ENCODE measurements at regions not wholly inside any gene's neighbourhood (a gene's known extent, or its start where the extent isn't known, plus 50 kb on each side); places are given as distances from the start of the nearest gene placed in this dataset.

DNA sequence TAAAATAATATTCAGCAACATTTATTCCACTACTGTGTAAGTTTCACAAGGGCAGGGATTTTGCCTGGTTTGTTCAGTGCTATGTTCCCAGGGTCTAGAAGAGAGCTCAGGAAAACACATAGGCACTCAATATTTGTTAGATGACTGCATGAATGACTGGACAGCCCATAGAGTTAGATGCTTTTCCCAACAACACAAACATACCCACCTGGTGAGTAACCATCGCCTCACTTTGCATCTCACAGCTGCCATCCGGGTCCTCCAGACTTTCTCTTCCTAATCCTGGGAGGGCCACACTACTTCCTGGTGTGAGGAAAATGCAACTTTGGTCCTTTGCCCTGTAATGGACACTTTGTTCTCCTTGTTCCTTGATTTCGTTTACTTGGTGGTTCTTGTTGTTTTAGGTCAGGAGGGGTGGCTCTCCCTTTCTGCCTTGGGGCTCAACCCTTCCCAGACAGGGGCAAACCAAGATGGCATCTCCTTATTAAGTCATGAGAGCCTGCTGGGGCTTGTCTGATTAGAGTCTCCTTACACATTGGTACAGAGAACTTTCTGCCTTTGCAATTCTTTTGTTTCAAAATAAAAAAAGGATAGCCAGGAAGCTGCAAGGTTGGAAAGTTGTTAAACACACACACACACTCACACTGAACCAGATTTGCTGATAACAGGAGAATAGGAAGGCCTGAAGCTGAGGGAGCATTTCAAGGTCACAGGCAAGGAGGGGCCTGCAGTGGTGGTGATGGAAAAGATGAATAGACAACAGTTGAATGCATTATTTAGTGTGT lies 190.6 kb downstream of the MID1IP1 start:
- H3K36me3 Mint-ChIP-seq (ENCODE audit: low read depth): no peaks in the 10 kb centered on the region
- H3K4me1 Mint-ChIP-seq: peaks cover 5% of the 10 kb centered on the region
- H3K27me3 Mint-ChIP-seq (ENCODE audit: low read depth): peaks cover 4% of the 10 kb centered on the region
- TF ChIP-seq, protein P1, sequence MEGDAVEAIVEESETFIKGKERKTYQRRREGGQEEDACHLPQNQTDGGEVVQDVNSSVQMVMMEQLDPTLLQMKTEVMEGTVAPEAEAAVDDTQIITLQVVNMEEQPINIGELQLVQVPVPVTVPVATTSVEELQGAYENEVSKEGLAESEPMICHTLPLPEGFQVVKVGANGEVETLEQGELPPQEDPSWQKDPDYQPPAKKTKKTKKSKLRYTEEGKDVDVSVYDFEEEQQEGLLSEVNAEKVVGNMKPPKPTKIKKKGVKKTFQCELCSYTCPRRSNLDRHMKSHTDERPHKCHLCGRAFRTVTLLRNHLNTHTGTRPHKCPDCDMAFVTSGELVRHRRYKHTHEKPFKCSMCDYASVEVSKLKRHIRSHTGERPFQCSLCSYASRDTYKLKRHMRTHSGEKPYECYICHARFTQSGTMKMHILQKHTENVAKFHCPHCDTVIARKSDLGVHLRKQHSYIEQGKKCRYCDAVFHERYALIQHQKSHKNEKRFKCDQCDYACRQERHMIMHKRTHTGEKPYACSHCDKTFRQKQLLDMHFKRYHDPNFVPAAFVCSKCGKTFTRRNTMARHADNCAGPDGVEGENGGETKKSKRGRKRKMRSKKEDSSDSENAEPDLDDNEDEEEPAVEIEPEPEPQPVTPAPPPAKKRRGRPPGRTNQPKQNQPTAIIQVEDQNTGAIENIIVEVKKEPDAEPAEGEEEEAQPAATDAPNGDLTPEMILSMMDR (IDR thresholded peaks at IDR 0.05; ENCODE audit: unreplicated experiment in 3 of 3): no peak
- peak overlapping the region; percentile 3 to 73 (median 72) for H3K27ac Mint-ChIP-seq
- H3K4me3 Mint-ChIP-seq: no peak overlapping the region
- H3K9me3 Mint-ChIP-seq: peaks cover 12% of the 10 kb centered on the region

DNA sequence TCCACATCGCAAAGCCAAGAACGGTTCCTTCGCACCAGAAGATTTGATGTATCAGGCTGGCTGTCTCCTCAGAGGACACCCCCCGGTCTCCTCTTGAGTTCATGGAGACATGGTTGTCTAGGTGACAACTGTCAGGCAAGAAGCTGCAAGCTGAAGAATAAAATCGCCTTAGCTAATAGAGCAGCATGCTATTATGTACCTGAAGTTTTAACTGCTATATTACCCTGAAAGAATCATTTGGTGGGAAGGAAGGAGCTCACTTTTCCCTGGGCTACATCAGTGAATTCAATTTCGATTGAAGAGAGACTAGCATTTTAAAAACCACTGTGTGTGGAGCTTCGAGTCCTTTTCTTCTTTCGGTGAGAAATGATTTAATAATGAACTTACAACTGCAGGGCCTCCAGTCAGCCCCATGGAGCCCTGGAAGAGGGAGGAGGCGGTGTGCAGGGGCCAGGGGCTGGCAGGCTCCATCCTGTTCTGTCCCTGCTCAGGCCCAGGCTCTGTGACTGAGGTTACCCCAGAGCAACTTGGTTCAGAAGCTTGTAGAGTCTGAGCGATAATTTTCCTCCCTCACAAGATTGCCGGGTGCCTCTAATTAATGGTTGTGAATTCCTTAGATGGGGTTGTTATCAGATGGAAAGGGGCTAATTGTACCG lies 191.3 kb downstream of the MID1IP1 start:
- peaks cover 12% of the 10 kb centered on the region for H3K9me3 Mint-ChIP-seq
- no peaks in the 10 kb centered on the region for H3K36me3 Mint-ChIP-seq (ENCODE audit: low read depth)
- TF ChIP-seq, protein P1 (IDR thresholded peaks at IDR 0.05; ENCODE audit: unreplicated experiment in 3 of 3): no peak
- H3K27me3 Mint-ChIP-seq (ENCODE audit: low read depth): peaks cover 4% of the 10 kb centered on the region
- peak overlapping the region; percentile 3 to 73 (median 72) for H3K27ac Mint-ChIP-seq
- H3K4me3 Mint-ChIP-seq: no peak overlapping the region
- peaks cover 5% of the 10 kb centered on the region for H3K4me1 Mint-ChIP-seq

DNA sequence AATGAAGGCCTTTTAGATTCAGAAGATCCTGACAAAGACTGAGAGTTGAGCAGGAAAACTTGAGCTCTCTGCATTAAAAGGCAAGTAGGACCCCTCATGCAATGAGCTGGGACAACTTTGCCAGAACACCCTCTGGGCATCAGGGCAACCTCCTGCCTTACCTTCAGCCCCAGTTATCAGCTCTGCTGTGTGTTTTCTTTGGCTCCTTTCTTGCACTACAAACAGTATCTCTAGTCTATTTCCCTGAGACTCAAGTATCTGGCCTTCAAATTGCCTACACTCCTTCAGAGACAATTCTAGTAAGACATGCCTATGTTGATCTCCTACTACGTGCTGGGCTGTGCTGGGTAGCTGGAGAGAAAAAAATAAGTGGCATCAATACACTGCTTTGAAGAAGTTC lies 192.2 kb downstream of the MID1IP1 start:
- no peak overlapping the region for H3K4me3 Mint-ChIP-seq
- H3K27ac Mint-ChIP-seq: no peak overlapping the region
- peaks cover 5% of the 10 kb centered on the region for H3K4me1 Mint-ChIP-seq
- TF ChIP-seq, protein P1 (IDR thresholded peaks at IDR 0.05; ENCODE audit: unreplicated experiment in 3 of 3): no peak
- peaks cover 12% of the 10 kb centered on the region for H3K9me3 Mint-ChIP-seq
- H3K36me3 Mint-ChIP-seq (ENCODE audit: low read depth): no peaks in the 10 kb centered on the region
- peaks cover 4% of the 10 kb centered on the region for H3K27me3 Mint-ChIP-seq (ENCODE audit: low read depth)

DNA sequence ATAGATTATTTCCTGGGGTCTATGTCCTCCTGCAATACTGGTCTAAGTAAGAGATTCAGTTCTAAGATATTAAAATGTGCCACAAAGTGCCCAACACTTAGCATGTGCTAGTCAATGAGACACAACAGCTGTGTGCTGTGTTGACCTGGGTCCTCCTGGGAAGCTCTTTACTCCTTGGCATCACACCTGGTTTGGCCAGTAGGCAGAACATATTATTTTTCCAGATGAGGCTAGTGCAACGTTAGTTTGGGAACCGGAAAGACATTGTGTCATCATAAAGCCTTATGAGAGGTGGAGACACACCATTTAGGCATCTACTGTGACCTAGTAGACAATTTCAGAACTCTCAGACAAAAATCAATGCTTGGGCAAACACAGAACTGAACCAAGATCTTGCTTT lies 197.8 kb downstream of the MID1IP1 start:
- H3K4me3 Mint-ChIP-seq: no peak overlapping the region
- H3K27me3 Mint-ChIP-seq (ENCODE audit: low read depth): no peaks in the 10 kb centered on the region
- H3K36me3 Mint-ChIP-seq (ENCODE audit: low read depth): no peaks in the 10 kb centered on the region
- H3K9me3 Mint-ChIP-seq: peaks cover 10% of the 10 kb centered on the region
- H3K4me1 Mint-ChIP-seq: peaks cover 12% of the 10 kb centered on the region
- TF ChIP-seq, protein P1 (IDR thresholded peaks at IDR 0.05; ENCODE audit: unreplicated experiment in 3 of 3): no peak
- H3K27ac Mint-ChIP-seq: peak overlapping the region in 2 of 3 experiments; percentile 42 to 54

DNA sequence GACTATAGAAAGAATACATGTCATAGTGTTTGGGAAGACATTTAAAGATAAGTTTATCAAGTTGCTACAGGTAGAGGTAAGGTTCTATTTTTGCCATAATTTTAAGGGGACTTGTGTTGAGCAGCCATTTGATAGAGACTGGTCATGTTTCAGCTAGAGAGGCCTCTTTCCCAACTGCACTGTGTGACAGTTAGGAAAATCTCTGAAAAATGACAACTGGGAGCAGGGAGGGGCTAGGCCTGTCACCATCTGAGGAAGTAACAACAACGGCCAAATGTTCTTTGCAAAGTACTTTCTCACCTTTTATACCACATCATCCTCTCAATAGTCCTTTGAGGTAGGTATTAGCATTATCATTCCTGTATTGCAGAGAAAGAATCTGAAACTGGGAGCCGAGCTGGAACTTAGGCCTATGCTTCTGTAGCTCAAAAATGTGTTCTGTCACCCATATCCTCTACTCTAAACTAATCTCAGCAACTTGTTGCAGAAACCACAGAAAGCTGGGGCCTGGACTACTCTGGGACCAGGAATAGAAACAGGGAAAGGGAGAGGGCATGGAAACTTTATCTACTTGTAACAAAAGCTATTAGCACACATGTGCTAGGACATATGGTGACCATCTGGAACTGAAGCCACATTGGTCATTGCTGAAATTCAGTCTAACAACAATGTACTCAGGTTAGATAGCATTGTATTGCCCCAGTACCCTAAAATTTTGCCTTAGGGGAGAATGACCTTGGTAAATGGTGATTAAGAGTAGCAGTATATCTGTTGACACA lies 198.9 kb downstream of the MID1IP1 start:
- no peak overlapping the region for H3K4me3 Mint-ChIP-seq
- peaks cover 17% of the 10 kb centered on the region for H3K4me1 Mint-ChIP-seq
- H3K27me3 Mint-ChIP-seq (ENCODE audit: low read depth): no peaks in the 10 kb centered on the region
- H3K27ac Mint-ChIP-seq: peak overlapping the region; percentile 42 to 54 (median 50)
- TF ChIP-seq, protein P1 (IDR thresholded peaks at IDR 0.05; ENCODE audit: unreplicated experiment in 3 of 3): no peak
- H3K36me3 Mint-ChIP-seq (ENCODE audit: low read depth): no peaks in the 10 kb centered on the region
- peaks cover 10% of the 10 kb centered on the region for H3K9me3 Mint-ChIP-seq

All from nephron (organoid).